ENCODE measurements at regions not wholly inside any gene's neighbourhood (a gene's known extent, or its start where the extent isn't known, plus 50 kb on each side); places are given as distances from the start of the nearest gene placed in this dataset.

DNA sequence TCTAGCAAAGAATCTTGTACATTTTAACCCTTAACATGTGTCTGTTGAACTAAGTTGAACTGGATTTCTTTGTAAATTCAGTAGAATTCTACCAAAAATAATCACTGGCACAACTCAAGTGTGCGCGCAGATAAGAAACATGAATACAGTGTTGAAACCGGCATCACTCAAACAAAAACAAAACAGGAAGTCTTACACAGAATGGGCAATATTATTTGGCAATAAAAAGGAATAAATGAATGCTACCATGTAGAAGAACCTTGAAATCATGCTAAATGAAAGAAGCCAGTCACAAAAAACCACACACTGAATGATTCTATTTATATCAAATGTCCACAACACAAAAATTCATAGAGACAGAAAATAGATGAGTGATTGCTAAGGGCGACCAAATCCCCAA lies 102.9 kb upstream of the ZFHX3 start:
- no peak overlapping the region for H3K4me3 ChIP-seq (ENCODE audit: low read depth, low read length)
- no peak for DNase-seq (ENCODE audit: low read depth)
- TF ChIP-seq, protein P1, sequence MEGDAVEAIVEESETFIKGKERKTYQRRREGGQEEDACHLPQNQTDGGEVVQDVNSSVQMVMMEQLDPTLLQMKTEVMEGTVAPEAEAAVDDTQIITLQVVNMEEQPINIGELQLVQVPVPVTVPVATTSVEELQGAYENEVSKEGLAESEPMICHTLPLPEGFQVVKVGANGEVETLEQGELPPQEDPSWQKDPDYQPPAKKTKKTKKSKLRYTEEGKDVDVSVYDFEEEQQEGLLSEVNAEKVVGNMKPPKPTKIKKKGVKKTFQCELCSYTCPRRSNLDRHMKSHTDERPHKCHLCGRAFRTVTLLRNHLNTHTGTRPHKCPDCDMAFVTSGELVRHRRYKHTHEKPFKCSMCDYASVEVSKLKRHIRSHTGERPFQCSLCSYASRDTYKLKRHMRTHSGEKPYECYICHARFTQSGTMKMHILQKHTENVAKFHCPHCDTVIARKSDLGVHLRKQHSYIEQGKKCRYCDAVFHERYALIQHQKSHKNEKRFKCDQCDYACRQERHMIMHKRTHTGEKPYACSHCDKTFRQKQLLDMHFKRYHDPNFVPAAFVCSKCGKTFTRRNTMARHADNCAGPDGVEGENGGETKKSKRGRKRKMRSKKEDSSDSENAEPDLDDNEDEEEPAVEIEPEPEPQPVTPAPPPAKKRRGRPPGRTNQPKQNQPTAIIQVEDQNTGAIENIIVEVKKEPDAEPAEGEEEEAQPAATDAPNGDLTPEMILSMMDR (IDR thresholded peaks at IDR 0.05; ENCODE audit: low read depth, low read length, missing control alignments), result no peak
- in situ Hi-C loops (cut with HindIII; ENCODE audit: low sequenced_read_pairs), result no loop called here

DNA sequence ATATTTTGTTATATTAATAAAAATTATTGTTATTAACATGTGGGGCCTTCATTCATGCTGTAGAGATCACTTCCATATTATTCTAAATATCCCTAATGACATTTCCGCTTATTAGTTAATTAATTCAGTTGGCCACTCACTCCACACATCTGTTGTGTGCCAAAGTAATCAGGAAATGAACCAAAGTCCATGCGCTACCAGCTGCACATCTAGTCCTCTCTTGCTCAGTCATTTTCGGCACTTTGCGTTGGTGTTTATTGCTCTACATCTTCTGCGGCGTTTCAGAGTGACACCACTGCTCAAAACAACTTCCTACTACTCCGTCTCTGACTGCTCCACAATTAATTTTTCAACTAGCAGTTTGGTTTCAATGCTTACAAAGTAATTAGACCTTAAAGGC lies 101.4 kb upstream of the ZFHX3 start:
- DNase-seq (ENCODE audit: low read depth), result no peak
- in situ Hi-C loops (cut with HindIII; ENCODE audit: low sequenced_read_pairs), result no loop called here
- TF ChIP-seq, protein P1 (IDR thresholded peaks at IDR 0.05; ENCODE audit: low read depth, low read length, missing control alignments), result no peak
- no peak overlapping the region for H3K4me3 ChIP-seq (ENCODE audit: low read depth, low read length)

DNA sequence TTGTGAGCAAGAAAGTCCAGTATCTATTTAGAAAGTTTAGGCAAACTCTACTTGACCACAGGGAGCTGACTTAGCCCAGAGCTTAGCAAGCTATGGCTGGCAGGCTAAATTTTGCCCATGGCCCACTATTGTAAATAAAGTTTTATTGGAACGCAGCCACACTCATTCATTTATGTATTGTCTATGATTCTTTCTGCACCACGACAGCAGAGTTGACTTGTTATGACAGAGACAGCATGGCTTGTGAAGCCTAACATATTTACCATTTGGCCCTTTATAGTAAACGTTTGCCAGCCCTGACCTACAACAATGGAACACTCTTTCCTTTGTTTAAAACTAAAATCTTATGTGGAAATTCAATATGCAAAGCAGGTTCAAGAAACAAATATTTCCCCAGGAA lies 100.0 kb upstream of the ZFHX3 start:
- in situ Hi-C loops (cut with HindIII; ENCODE audit: low sequenced_read_pairs), result no loop called here
- TF ChIP-seq, protein P1 (IDR thresholded peaks at IDR 0.05; ENCODE audit: low read depth, low read length, missing control alignments), result no peak
- no peak for DNase-seq (ENCODE audit: low read depth)

DNA sequence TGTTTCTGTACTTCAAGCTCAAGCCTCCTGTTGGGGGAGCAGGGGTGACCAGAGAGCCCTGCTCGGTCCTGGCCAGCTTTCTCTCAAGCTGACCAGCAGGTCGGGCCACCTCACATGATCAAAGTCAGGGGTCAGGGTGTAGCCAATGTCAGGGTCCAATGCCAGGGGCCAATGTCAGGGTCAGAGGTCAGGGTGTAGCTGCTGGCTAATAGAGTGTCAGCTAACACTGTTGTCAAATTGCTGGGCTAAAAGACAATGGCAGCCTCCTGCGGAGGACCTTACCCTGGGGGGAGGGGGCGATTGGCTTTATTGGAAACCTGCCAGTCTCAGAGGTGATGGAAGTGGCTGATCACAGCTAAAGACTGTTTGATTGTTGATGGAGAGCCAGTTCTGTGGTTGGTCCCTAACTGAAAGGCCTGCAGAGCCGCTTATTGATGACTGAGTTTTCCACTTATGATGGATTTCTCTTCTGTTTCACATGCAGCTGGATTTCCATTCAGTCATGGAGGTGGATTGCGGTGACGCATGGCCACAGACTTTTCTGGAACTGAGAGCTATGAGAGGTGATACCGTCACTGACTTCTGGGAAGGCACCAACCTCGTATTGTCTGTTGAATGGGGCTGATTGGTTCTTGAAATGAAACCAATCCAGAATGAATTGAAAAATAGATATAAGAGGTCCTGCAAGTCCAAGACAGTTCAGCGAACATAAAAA lies 97.4 kb upstream of the ZFHX3 start:
- TF ChIP-seq, protein P1 (IDR thresholded peaks at IDR 0.05; ENCODE audit: low read depth, low read length, missing control alignments), result no peak
- in situ Hi-C loops (cut with HindIII; ENCODE audit: low sequenced_read_pairs), result no loop called here
- no peak for DNase-seq (ENCODE audit: low read depth)
- H3K4me3 ChIP-seq (ENCODE audit: low read depth, low read length), result no peak overlapping the region

More for the DNA sequence above, 100.0 kb upstream of the ZFHX3 start:
- no peak overlapping the region for H3K4me3 ChIP-seq (ENCODE audit: low read depth, low read length)

DNA sequence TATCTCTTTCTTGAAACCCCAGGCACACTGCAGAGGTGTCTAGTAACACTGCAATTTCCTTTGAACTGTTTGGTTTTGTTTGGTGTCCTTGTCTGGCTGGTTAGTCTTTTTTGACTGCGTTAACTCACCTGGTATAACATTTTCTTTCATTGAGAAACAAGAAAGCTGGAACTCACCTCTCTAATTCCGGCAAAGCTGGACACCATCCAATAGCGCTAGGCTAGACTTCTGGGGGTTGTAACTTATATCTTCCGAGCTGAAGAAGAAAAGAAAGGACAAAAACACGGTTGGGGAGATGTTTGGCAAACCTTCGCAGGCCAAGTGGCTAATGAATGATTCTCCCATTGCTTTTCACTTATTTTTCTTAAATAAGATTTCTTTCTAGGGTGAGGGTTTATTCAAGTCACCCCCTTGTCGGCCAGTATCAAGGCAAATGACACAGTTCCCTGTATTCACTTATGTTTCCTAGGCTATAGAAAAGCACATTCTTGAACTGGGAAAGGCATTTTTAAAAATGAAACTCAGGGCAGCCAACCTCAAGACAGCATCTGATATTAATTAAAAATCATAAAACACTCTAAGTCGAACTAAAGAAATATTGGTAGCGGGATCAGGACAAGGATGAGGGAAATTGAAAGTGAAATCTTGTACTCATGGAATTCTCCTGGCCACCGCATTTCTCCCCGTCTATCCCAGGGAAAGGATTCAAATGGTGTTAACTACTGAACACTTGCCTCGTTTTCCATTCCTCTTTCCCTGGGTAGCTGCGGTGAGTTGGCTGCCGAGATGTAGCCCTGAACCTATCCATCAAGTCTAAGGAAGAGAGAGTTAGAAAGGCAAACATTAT lies 95.9 kb upstream of the ZFHX3 start:
- TF ChIP-seq, protein P1 (IDR thresholded peaks at IDR 0.05; ENCODE audit: low read depth, low read length, missing control alignments), result no peak
- H3K4me3 ChIP-seq (ENCODE audit: low read depth, low read length), result no peak overlapping the region
- in situ Hi-C loops (cut with HindIII; ENCODE audit: low sequenced_read_pairs), result no loop called here
- DNase-seq (ENCODE audit: low read depth), result no peak

DNA sequence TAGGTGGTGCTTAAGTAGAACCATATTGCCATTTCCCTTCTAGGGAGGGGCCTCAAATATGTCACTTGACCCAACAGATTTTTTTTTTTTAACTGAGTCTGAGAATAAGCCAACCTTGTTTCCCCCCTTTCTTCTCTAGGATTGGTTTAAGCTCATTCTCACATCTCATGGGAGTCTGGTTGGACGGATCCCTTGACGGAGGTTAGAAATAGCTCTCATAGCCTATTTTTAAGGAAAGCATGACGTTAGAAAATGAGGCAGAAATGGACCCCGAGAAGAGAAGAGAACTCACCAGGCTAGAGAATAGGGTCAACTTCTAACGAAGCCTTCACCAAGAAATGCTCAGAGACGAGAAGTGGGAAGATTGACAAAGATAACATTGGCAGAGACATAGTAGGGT lies 95.1 kb upstream of the ZFHX3 start:
- no peak overlapping the region for H3K4me3 ChIP-seq (ENCODE audit: low read depth, low read length)
- TF ChIP-seq, protein P1 (IDR thresholded peaks at IDR 0.05; ENCODE audit: low read depth, low read length, missing control alignments), result no peak
- DNase-seq (ENCODE audit: low read depth), result no peak
- in situ Hi-C loops (cut with HindIII; ENCODE audit: low sequenced_read_pairs), result no loop called here

All from astrocyte of the cerebellum (primary cell).